HK-2 (cell line): ENCODE measurements at regions not wholly inside any gene's neighbourhood (a gene's known extent, or its start where the extent isn't known, plus 50 kb on each side); places are given as distances from the start of the nearest gene placed in this dataset.
"Not testable (repeated sequence)": the region's sequence is repeated elsewhere in the genome, so short reads cannot be mapped to it uniquely, and the experiment has no call there.

Experiments
- DNase-seq: peaks from one replicate; pipeline ENCODE4 v3.0.0-alpha.2; 2018; ENCODE audit not compliant: unreplicated experiment

GRCh38 chr22:26968859-26969523 lies 311.6 kb downstream of the MIAT start:
- no peak for DNase-seq

- DNase-seq, result no peak
These were observed 313.5 kb downstream of the MIAT start for GRCh38 chr22:26970809-26971394.

GRCh38 chr22:26972286-26972685 lies 314.9 kb downstream of the MIAT start:
- no peak for DNase-seq

GRCh38 chr22:26972915-26973314 lies 315.5 kb downstream of the MIAT start:
- DNase-seq, result not testable (repeated sequence)

- DNase-seq, result no peak
These were observed 316.6 kb downstream of the MIAT start for GRCh38 chr22:26974034-26974433.

- no peak for DNase-seq
These were observed 317.8 kb downstream of the MIAT start for GRCh38 chr22:26974914-26975803.

- no peak for DNase-seq
These were observed 318.5 kb downstream of the MIAT start for GRCh38 chr22:26975865-26976264.

GRCh38 chr22:26977741-26978376 lies 320.5 kb downstream of the MIAT start:
- DNase-seq, result no peak

- DNase-seq, result no peak
These were observed 321.9 kb downstream of the MIAT start for GRCh38 chr22:26979294-26979693.

- DNase-seq, result no peak
These were observed 323.7 kb downstream of the MIAT start for GRCh38 chr22:26981111-26981510.

GRCh38 chr22:26981541-26981940 lies 324.2 kb downstream of the MIAT start:
- no peak for DNase-seq

- DNase-seq, result no peak
These were observed 325.9 kb downstream of the MIAT start for GRCh38 chr22:26983311-26983710.

- DNase-seq, result no peak
These were observed 327.8 kb downstream of the MIAT start for GRCh38 chr22:26985206-26985605.

- no peak for DNase-seq
These were observed 328.8 kb downstream of the MIAT start for GRCh38 chr22:26985931-26986782.

- no peak for DNase-seq
These were observed 329.5 kb downstream of the MIAT start for GRCh38 chr22:26986884-26987283.

GRCh38 chr22:26990503-26991189 lies 333.3 kb downstream of the MIAT start:
- no peak for DNase-seq

GRCh38 chr22:26992556-26992955 lies 335.2 kb downstream of the MIAT start:
- no peak for DNase-seq

- no peak for DNase-seq
These were observed 336.5 kb downstream of the MIAT start for GRCh38 chr22:26993886-26994285.

GRCh38 chr22:26994801-26995200 lies 337.4 kb downstream of the MIAT start:
- DNase-seq, result no peak

- no peak for DNase-seq
These were observed 337.8 kb downstream of the MIAT start for GRCh38 chr22:26995235-26995634.

- DNase-seq, result no peak
These were observed 338.8 kb downstream of the MIAT start for GRCh38 chr22:26996154-26996553.
